Globus pallidus (tissue), 1 donor: ENCODE measurements at regions not wholly inside any gene's neighbourhood (a gene's known extent, or its start where the extent isn't known, plus 50 kb on each side); places are given as distances from the start of the nearest gene placed in this dataset.

ENCODE experiments used
- DNase-seq: peaks from one replicate; pipeline ENCODE4 v3.0.0-alpha.2; 2015; ENCODE audit warnings: low spot score

DNA sequence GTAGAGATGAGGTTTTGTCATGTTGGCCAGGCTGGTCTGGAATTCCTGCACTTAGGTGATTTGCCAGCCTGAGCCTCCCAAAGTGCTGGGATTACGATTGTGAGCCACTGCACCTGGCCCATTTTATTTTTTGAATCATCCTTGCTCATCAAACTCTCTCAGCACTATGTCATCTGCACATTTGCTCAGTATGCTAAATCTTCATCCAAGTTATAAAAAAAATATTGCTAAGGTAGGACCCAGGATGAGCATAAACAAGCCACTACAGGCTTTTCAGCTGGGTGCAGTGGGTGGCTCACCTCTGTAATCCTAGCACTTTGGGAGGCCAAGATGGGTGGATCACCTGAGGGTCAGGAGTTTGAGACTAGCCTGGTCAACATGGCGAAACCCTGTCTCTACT is 510.1 kb upstream of the LARGE1 start:
- no peak for DNase-seq

GRCh38 chr22:34434371-34434770 is 514.1 kb upstream of the LARGE1 start:
- no peak for DNase-seq

DNA sequence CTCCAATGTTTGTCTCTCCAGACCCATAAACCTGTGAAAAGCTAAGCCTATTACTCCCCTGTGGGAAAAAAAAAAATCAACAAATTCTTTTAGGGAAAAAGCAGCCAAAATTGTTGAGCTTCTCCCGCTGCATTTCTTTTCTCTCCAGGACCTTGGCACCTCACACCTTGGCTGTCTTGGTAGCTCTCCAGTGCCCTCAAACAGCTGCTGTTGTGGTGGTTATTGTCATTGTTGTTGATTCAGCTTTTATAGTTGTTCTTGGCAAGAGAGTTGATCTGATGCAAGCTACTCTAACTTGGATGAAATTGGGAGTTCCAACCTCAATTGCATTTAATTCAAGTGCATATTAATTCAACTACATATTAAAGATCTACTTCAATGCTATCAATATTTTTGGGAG is 516.9 kb upstream of the LARGE1 start:
- no peak for DNase-seq

DNA sequence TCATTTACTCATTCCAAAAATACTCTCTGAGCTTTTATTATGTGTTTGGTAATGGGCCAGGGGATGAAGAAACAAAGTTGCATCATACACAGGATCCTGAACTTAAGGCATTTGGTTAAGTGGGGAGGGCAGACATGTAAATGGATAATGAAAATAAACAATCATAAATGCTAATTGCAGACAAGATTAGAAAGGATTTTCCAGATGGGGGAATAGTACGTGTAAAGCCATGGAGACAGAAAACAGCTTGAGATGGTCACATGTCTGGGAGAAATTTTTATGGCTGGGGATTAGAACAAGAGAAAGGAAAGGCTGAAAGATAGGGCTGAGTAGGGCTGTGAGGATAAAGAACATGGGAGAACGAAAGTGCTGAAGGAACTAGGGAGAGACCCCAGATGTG is 534.3 kb upstream of the LARGE1 start:
- no peak for DNase-seq

DNA sequence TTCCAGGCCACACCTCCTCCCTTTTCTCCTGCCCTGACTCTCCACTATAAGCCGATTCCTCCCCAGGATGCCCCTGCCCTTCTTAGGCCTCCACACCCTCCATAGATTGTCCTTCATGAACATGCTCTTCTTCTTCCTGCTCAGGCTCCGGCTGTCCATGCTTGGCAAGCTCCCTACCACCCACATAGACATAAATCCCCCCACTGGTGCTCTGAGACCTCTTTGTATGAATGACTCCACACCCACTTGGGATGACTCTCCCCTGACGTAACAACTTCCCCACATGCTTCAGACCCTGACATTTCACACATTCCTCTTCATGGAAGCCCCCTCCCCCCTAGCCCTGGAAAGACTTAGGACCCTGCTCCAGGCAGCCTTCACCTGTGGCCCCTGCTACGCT is 542.5 kb upstream of the LARGE1 start:
- DNase-seq, result no peak

DNA sequence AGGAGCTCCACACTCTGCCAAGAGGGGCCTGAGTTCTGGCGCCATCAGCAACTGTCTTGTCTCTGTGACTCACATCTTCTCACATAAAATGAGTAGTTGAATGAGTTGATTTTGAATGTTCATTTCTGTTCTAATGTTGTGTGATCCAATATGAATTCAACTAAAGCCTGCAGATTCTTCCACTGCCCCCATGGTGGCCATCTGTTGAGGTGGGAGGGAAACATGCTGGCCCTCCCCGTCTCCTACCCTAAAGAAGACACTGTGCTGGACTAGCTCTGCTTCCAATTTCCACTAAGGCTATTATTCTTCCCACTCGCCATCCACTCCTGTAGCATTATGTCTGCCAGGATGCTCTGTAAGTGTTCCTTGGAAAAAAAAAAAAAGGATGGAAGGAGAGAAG is 555.6 kb upstream of the LARGE1 start:
- DNase-seq, result no peak

DNA sequence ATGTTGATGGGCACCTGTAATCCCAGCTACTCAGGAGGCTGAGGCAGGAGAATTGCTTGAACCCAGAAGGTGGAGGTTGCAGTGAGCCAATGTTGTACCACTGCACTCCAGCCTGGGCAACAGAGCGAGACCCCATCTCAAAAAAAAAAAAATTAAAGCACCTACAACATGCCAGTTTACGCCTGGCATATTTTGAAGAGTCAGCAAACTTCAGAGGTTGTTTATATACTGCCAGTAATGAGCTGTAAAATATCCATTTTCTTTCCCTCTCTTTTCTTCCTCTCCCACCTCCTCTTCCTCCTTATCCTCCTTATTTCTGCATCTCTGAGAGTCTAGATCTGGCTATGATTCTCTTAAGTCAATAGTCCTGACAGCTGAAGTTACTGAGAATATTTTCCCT is 556.5 kb upstream of the LARGE1 start:
- no peak for DNase-seq

- no peak for DNase-seq
These were observed 560.8 kb upstream of the LARGE1 start for GRCh38 chr22:34481090-34481489.

- DNase-seq, result no peak
These were observed 566.1 kb upstream of the LARGE1 start for GRCh38 chr22:34486381-34486780.

- DNase-seq, result no peak
These were observed 569.6 kb upstream of the LARGE1 start for GRCh38 chr22:34489861-34490260.

GRCh38 chr22:34490886-34491285 is 570.6 kb upstream of the LARGE1 start:
- no peak for DNase-seq

GRCh38 chr22:34493486-34493885 is 572.5 kb upstream of the ISX start:
- DNase-seq, result no peak

- no peak for DNase-seq
These were observed 564.5 kb upstream of the ISX start for GRCh38 chr22:34501366-34501965.

GRCh38 chr22:34502821-34503220 is 563.1 kb upstream of the ISX start:
- DNase-seq, result no peak

- DNase-seq, result no peak
These were observed 557.2 kb upstream of the ISX start for GRCh38 chr22:34508797-34509196.

DNA sequence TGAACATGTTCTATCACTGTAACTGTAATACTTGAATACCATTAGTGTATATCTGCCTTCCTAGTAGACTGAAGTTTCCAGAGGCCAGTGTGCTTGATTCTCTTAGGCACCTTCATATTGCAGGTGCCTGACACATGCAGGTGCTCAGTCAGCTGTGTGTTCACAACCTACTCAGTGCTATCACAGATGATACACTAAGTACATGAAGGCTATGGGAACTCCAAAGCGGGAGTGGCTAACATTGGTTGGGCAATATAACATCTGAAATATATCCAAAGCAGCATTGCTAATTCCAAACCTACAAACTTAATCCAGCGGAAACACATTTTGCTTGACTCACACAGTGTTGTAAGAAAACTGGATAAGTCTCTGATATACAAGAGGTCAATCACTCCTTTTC is 539.3 kb upstream of the ISX start:
- no peak for DNase-seq

DNA sequence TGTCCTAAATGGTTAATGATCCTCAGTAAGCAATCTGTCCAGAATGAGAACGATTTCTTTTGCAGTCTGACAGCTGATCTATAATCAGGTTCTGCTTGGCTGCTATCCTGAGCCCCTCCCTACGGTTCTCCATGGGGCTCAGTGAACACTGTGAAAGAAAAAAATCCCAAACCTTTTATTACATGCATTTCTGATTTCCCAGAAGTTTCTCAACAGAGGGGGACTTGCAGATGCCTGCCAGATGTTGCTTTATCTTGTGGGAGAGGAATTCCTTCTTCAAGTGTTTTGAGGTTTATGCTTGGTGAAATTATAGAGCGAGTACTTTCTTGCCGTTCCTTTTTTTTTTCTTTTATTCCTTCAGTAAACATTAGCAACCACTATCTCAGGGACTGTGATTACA is 531.9 kb upstream of the ISX start:
- no peak for DNase-seq

GRCh38 chr22:34567367-34567766 is 498.6 kb upstream of the ISX start:
- no peak for DNase-seq

GRCh38 chr22:34570408-34570807 is 495.6 kb upstream of the ISX start:
- no peak for DNase-seq

- DNase-seq, result no peak
These were observed 486.4 kb upstream of the ISX start for GRCh38 chr22:34579519-34579918.

GRCh38 chr22:34587357-34588356 is 478.3 kb upstream of the ISX start:
- DNase-seq, result no peak

DNA sequence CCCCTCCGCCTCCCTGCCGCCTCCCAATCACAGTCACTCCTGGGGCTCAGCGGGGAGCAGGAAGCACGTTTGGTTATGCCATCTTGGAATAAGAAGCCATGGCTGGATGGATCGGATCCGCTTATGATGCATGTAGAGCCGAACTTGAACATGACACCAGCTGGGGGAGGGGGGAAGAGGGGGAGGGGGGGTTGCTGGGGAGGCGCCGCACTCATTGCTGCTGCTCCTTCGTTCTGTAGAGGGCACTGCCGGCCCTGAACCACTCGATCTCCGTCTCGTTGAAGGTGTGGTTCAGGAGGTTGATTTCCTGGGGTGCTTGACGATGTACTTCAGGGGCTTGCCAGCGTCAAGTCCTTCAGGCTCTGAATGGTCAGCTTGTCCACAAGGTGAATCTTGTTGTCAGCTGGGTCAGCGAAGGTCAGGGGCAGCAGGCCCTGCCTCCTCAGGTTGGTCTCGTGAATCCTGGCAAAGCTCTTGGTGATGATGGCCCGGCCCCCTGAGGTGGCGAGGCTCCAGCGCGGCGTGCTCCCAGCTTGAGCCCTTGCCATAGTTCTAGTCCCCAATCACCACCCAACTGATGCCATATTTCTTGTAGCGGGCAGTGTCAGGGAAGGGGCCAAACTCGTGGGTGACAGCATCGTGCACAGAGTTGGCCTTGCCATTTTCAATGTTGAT is 476.9 kb upstream of the ISX start:
- DNase-seq, result no peak

GRCh38 chr22:34592123-34592740 is 473.7 kb upstream of the ISX start:
- no peak for DNase-seq
